SH-SY5Y (cell line): ENCODE measurements at regions not wholly inside any gene's neighbourhood (a gene's known extent, or its start where the extent isn't known, plus 50 kb on each side); places are given as distances from the start of the nearest gene placed in this dataset.

Source experiments
- GATA2 ChIP-seq: IDR thresholded peaks from 2 replicates; pipeline ENCODE4 v1.6.1; 2011; ENCODE audit warnings: mild to moderate bottlenecking, low read depth, low read length
- GATA3 ChIP-seq: IDR thresholded peaks from 2 replicates; pipeline ENCODE4 v1.6.1; 2011; ENCODE audit warnings: low read depth, mild to moderate bottlenecking, low read length, moderate library complexity

GRCh38 chr13:68145852-68146251, 915.7 kb upstream of the PCDH9 start:
- TF ChIP-seq GATA2: no peak
- TF ChIP-seq GATA3: no peak
